Mesothelial cell of epicardium (in vitro differentiated cells): ENCODE measurements at regions not wholly inside any gene's neighbourhood (a gene's known extent, or its start where the extent isn't known, plus 50 kb on each side); places are given as distances from the start of the nearest gene placed in this dataset.

Experiments
- DNase-seq, 2 experiments: peaks; one replicate each; pipeline ENCODE4 v3.0.0; 2021; ENCODE audit warnings: low spot score in 2 of 2; ENCODE audit not compliant: unreplicated experiment in 2 of 2
- H3K27ac Mint-ChIP-seq: 2 replicates; pipeline ENCODE4 v1.8.0; 2021; ENCODE audit warnings: mixed read lengths
- H3K27me3 Mint-ChIP-seq: 2 replicates; pipeline ENCODE4 v1.8.0; 2021; ENCODE audit warnings: low read depth, mixed read lengths
- H3K36me3 Mint-ChIP-seq: 2 replicates; pipeline ENCODE4 v1.8.0; 2021; ENCODE audit warnings: mixed read lengths
- H3K4me1 Mint-ChIP-seq: 2 replicates; pipeline ENCODE4 v1.8.0; 2021; ENCODE audit warnings: mixed read lengths
- H3K4me3 Mint-ChIP-seq: 2 replicates; pipeline ENCODE4 v1.8.0; 2021; ENCODE audit warnings: mild to moderate bottlenecking, moderate library complexity, mixed read lengths
- H3K9me3 Mint-ChIP-seq: 2 replicates; pipeline ENCODE4 v1.8.0; 2021; ENCODE audit warnings: mixed read lengths
- TF ChIP-seq, protein P1 (sequence below): fragments of 200-600 bp; sonication (generic); IDR thresholded peaks from one replicate; pipeline ENCODE4 v1.5.0; 2021; ENCODE audit warnings: antibody characterized with exemption; ENCODE audit not compliant: unreplicated experiment

DNA sequence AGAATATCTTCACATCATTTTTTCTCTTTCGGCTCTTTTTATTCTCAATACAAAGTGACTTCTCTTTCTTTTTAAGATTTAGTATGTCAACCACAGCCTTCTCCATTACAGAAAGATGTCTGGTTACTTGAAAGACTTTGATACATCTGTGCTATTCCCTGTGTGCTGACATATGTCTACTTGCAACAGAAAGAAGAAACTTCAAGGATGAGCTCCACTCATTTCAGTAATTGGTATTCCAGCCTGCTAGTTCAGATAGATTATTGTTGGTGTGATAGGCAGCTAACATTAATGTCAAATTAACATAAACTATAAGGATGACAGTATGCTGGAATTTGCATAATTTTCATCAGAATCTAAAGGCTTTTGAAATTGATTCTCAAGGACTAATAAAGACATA is 948.7 kb downstream of the PCDH18 start:
- Mint-ChIP-seq H3K9me3 (peaks cover 10% of the 10 kb centered on the region), H3K4me3 (no peak overlapping the region), H3K36me3 (no peaks in the 10 kb centered on the region), H3K27me3 (no peaks in the 10 kb centered on the region), H3K4me1 (no peaks in the 10 kb centered on the region), H3K27ac (no peak overlapping the region)
- DNase-seq = no peak
- TF ChIP-seq, protein P1, sequence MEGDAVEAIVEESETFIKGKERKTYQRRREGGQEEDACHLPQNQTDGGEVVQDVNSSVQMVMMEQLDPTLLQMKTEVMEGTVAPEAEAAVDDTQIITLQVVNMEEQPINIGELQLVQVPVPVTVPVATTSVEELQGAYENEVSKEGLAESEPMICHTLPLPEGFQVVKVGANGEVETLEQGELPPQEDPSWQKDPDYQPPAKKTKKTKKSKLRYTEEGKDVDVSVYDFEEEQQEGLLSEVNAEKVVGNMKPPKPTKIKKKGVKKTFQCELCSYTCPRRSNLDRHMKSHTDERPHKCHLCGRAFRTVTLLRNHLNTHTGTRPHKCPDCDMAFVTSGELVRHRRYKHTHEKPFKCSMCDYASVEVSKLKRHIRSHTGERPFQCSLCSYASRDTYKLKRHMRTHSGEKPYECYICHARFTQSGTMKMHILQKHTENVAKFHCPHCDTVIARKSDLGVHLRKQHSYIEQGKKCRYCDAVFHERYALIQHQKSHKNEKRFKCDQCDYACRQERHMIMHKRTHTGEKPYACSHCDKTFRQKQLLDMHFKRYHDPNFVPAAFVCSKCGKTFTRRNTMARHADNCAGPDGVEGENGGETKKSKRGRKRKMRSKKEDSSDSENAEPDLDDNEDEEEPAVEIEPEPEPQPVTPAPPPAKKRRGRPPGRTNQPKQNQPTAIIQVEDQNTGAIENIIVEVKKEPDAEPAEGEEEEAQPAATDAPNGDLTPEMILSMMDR = no peak

DNA sequence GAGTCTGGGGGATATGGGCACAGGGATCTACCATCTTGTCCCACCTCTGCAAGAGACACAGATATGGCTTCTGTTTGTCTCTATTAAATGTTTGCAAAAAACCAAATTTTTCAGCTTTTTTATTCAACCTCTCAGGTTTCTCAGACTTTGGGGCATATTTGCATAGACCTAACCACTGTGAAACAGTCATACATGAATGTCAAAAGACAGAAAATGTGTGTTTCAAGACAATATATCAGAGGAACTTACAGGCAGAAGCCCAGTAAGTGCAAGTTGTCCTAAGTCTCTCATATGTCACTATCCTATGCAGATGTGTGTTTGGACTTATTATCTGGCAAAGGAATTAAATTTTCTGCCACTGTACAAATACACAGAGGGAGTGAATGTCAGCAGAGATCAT is 951.2 kb downstream of the PCDH18 start:
- Mint-ChIP-seq H3K9me3 (peaks cover 12% of the 10 kb centered on the region), H3K27ac (no peak overlapping the region)

DNA sequence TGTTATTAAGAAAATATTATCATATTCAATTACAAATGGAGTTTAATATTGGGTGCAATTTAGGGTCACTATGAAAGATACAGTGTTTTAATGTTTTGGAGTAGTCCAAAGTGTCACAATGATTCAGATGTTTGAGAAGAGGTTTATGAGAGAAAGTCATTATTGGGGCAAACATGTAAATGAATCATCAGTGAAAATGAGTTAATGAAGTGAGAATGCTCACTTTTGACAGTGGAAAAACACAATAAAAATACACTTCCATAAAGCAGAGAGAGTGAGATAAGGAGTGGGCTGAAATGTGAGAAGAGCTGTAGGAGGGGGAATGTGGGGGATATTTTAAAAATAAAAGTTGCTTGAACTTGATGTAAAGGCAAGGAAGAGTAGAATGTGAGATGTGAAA is 957.1 kb downstream of the PCDH18 start:
- TF ChIP-seq, protein P1 = no peak
- DNase-seq = no peak
- Mint-ChIP-seq H3K4me3 (no peak overlapping the region), H3K27me3 (no peaks in the 10 kb centered on the region), H3K9me3 (peaks cover 12% of the 10 kb centered on the region), H3K4me1 (peaks cover 10% of the 10 kb centered on the region), H3K36me3 (no peaks in the 10 kb centered on the region), H3K27ac (no peak overlapping the region)

More for the DNA sequence above, 951.2 kb downstream of the PCDH18 start:
- Mint-ChIP-seq H3K36me3 (no peaks in the 10 kb centered on the region), H3K4me1 (no peaks in the 10 kb centered on the region), H3K4me3 (no peak overlapping the region), H3K27me3 (no peaks in the 10 kb centered on the region)
- DNase-seq = no peak
- TF ChIP-seq, protein P1 = no peak

DNA sequence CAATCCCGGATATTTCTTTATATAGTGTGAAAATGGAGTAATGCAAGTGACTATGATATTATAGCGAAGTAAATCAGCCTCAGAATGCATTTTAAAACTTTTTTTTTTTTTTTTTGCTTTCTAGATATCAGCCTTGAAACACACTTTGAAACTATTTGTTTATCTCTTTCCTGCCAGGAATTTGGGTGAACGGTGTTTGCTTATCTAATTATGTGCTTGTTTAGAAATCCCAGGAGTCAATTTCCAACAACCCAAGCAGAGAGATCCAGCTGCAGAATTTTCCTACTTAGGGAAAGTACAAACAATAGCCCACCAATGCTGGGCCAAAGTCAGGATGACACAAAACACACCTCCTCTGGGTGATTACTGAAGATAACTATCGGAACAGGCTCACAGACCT is 958.8 kb downstream of the PCDH18 start:
- Mint-ChIP-seq H3K9me3 (peaks cover 4% of the 10 kb centered on the region), H3K27me3 (no peaks in the 10 kb centered on the region), H3K36me3 (no peaks in the 10 kb centered on the region), H3K4me1 (peaks cover 10% of the 10 kb centered on the region), H3K27ac (no peak overlapping the region), H3K4me3 (no peak overlapping the region)
- no peak for DNase-seq
- TF ChIP-seq, protein P1 = no peak

DNA sequence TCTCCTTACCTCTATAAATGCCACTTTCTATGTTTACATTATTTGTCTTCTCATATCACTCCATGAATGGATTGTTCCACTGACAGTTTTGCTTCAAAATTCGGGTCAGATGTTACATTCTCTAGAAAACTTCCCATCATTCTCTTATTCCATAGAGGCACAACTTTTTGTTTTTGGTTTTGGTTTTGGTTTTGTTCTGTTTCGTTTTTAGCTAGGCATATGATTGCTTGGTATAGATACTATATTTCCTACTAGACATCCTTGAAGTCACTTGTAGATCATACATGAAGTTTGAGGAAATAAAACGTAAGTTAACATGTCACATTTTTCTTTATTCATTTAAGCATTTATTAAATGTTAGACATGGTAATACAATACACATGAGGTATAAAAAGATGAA is 961.0 kb downstream of the PCDH18 start:
- no peaks in the 10 kb centered on the region for H3K27me3 Mint-ChIP-seq
- no peak overlapping the region for H3K27ac Mint-ChIP-seq
- no peak overlapping the region for H3K4me3 Mint-ChIP-seq
- peaks cover 10% of the 10 kb centered on the region for H3K4me1 Mint-ChIP-seq
- no peaks in the 10 kb centered on the region for H3K36me3 Mint-ChIP-seq
- DNase-seq = no peak
- TF ChIP-seq, protein P1 = no peak
- H3K9me3 Mint-ChIP-seq = peaks cover under 1% of the 10 kb centered on the region

DNA sequence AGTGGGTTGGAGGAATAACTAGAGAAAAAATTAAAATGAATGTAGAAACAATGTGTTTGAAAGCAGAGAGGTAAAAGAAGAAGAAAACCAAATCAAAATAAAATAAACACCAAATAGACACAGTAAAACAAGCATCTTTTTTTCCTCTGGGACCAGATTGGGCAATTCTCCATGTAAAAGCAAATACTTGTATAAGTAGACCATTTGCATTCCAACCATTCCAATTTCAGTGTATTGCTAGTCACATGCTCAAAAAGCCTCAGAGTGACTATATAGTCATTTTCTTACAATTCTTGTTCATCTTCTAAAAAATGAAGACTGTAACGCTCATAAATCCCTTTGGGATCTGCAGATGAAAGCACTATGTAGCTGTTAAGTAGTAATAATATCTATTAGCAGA is 969.5 kb downstream of the PCDH18 start:
- Mint-ChIP-seq H3K27me3 (no peaks in the 10 kb centered on the region), H3K27ac (peak overlapping the region; percentile 23), H3K9me3 (no peaks in the 10 kb centered on the region), H3K36me3 (no peaks in the 10 kb centered on the region), H3K4me1 (peaks cover 17% of the 10 kb centered on the region), H3K4me3 (no peak overlapping the region)
- DNase-seq = no peak
- TF ChIP-seq, protein P1 = no peak
